Heart left ventricle (tissue), 13 donors: ENCODE measurements at regions not wholly inside any gene's neighbourhood (a gene's known extent, or its start where the extent isn't known, plus 50 kb on each side); places are given as distances from the start of the nearest gene placed in this dataset.

Source experiments
- POLR2A ChIP-seq, 2 donors: fragments of 450-650 bp; IDR thresholded peaks; one replicate each; pipeline ENCODE4 v1.6.1; 2017; ENCODE audit warnings: antibody characterized with exemption in 2 of 2, mild to moderate bottlenecking in 2 of 2, moderate library complexity in 2 of 2
- TF ChIP-seq, protein P1 (sequence below), 12 donors: fragments of 200-600 bp; sonication (generic) in 4 of 12; IDR thresholded peaks; one replicate each; pipeline versions ENCODE4 v1.5.0 to v1.8.0; 2018 to 2022; ENCODE audit warnings: antibody characterized with exemption in 12 of 12, mild to moderate bottlenecking in 5 of 12
- donor health status: ischemic (EF 13 %, LVEDD 7.1; RV severe dilation, severe dysfunction).
- donor health status: DM: no; HTN: yes; CAD: no.
- donor health status: DM: no; HTN: no; CAD: no.
- donor health status: ischemic (EF 25% LVEDD 6.9; RV normal size, moderate dysfunction).
- donor health status: ischemic (EF 25% LVEDD 5.7; RV mildly dilated, moderate dysfunction).
- donor health status: ischemic (EF 35%, LVEDD 5.7; RV mildly dilated, moderate dysfunction).
- donor health status: nonischemic (EF 11% LVEDD 7.7; RV severe dilation, severe dysfunction).
- donor health status: DM: yes; HTN: yes; CAD: no.
- donor health status: PGD.
- donor health status: ischemic (EF 29% LVEDD 5.4; RV normal size, mild dysfunction).
- donor health status: nonischemic (EF 23%, LVEDD 6.1; RV moderate dilation, normal function).

- TF ChIP-seq, protein P1, sequence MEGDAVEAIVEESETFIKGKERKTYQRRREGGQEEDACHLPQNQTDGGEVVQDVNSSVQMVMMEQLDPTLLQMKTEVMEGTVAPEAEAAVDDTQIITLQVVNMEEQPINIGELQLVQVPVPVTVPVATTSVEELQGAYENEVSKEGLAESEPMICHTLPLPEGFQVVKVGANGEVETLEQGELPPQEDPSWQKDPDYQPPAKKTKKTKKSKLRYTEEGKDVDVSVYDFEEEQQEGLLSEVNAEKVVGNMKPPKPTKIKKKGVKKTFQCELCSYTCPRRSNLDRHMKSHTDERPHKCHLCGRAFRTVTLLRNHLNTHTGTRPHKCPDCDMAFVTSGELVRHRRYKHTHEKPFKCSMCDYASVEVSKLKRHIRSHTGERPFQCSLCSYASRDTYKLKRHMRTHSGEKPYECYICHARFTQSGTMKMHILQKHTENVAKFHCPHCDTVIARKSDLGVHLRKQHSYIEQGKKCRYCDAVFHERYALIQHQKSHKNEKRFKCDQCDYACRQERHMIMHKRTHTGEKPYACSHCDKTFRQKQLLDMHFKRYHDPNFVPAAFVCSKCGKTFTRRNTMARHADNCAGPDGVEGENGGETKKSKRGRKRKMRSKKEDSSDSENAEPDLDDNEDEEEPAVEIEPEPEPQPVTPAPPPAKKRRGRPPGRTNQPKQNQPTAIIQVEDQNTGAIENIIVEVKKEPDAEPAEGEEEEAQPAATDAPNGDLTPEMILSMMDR (IDR thresholded peaks at IDR 0.05): no peak
- no peak for TF ChIP-seq POLR2A (IDR thresholded peaks at IDR 0.05)
These were observed 76.2 kb upstream of the BACH2 start for GRCh38 chr6:90372885-90373284.
